GM23248 (cell line): ENCODE measurements at regions not wholly inside any gene's neighbourhood (a gene's known extent, or its start where the extent isn't known, plus 50 kb on each side); places are given as distances from the start of the nearest gene placed in this dataset.

Source experiments
- EZH2 ChIP-seq: fragments of 200-600 bp; sonication (generic); IDR thresholded peaks from 2 replicates; pipeline ENCODE4 v1.6.1; 2018; ENCODE audit warnings: antibody characterized with exemption, mild to moderate bottlenecking; ENCODE audit not compliant: insufficient read depth, poor library complexity, severe bottlenecking
- EZH2phosphoT487 ChIP-seq: fragments of 200-600 bp; sonication (generic); IDR thresholded peaks from 2 replicates; pipeline ENCODE4 v1.6.1; 2018; ENCODE audit warnings: antibody characterized with exemption, moderate library complexity, mild to moderate bottlenecking, low read depth; ENCODE audit not compliant: insufficient read depth

GRCh38 chr2:188820576-188820975 is 153.6 kb upstream of the COL3A1 start:
- TF ChIP-seq EZH2 (no peak), EZH2phosphoT487 (no peak)
